Adrenal gland (tissue), 5 donors: ENCODE measurements at regions not wholly inside any gene's neighbourhood (a gene's known extent, or its start where the extent isn't known, plus 50 kb on each side); places are given as distances from the start of the nearest gene placed in this dataset.

ENCODE experiments used
- POLR2A ChIP-seq, 2 donors: fragments of 450-650 bp; IDR thresholded peaks; one replicate each; pipeline ENCODE4 v1.6.1; 2017; ENCODE audit warnings: antibody characterized with exemption in 2 of 2, mild to moderate bottlenecking in 2 of 2, moderate library complexity in 1 of 2
- TF ChIP-seq, protein P1 (sequence below), 6 experiments: fragments of 450-650 bp in 4 of 6; fragments of 200-600 bp in 2 of 6; sonication (generic) in 1 of 6; IDR thresholded peaks; 1 replicate in 5 of 6; 2 replicates in 1 of 6; pipeline versions ENCODE4 v1.5.1 to v1.8.0; 2016 to 2021; ENCODE audit warnings: antibody characterized with exemption in 6 of 6, mild to moderate bottlenecking in 2 of 6, moderate library complexity in 1 of 6
- donor health status: DM: no; HTN: no; CAD: no.

DNA sequence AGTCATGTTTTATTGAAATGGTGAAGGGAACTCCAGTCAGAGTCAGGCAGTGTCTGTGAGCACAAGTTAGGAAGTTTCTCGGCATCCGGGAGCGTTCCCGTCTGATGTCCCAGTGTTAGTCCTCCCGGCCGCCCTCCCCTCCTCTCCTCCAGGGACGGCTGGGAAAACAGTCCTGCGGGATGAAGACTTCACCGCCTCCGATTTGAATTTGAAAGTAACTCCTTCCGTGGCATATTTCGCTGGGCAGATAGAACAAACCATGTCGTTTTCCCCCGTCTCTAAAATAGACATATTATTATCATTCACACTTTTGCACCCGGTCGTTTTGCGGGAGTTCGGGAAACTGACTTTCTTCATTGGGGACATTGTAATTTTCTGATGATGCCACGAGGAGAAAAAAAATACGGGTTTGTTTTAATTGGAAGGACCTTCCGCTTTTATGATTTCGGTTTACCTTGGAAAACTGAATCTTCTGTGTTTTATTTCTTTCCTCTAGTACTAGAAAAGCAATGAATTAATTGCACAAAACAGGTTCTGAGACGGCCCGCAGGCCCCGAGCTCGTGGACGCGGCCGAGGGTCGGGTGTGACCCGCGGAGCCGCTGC is 76.6 kb downstream of the ZIC5 start:
- no peak for TF ChIP-seq POLR2A (IDR thresholded peaks at IDR 0.05)
- TF ChIP-seq, protein P1, sequence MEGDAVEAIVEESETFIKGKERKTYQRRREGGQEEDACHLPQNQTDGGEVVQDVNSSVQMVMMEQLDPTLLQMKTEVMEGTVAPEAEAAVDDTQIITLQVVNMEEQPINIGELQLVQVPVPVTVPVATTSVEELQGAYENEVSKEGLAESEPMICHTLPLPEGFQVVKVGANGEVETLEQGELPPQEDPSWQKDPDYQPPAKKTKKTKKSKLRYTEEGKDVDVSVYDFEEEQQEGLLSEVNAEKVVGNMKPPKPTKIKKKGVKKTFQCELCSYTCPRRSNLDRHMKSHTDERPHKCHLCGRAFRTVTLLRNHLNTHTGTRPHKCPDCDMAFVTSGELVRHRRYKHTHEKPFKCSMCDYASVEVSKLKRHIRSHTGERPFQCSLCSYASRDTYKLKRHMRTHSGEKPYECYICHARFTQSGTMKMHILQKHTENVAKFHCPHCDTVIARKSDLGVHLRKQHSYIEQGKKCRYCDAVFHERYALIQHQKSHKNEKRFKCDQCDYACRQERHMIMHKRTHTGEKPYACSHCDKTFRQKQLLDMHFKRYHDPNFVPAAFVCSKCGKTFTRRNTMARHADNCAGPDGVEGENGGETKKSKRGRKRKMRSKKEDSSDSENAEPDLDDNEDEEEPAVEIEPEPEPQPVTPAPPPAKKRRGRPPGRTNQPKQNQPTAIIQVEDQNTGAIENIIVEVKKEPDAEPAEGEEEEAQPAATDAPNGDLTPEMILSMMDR (IDR thresholded peaks at IDR 0.05): no peak
